ENCODE measurements at regions not wholly inside any gene's neighbourhood (a gene's known extent, or its start where the extent isn't known, plus 50 kb on each side); places are given as distances from the start of the nearest gene placed in this dataset.

DNA sequence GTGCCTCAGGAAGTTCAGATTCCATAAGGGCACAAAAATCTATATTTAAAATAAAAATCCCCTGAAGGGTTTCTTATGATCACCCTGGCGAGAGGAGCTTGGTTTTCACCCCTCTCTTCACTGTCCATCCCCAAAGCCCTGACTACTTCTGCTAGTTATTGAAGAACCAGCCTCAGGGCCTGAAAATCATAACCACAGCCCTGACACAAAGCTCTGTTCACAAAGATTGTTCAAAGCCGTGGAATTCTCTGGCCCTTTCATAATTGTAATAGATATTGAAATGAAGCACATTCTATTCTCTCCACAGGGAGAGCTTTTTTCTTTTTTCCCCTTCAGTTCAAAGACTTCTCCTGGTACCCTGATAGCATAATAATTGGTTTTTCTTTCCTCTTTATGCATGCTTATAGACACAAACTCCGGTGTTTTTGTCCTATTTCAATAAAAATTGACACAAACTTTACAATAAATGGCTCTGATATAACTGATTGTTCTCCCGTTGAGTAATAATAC is 343.8 kb downstream of the CAAP1 start:
- no peak for TF ChIP-seq CTCF (IDR thresholded peaks at IDR 0.05; ENCODE audit: insufficient read depth, low read depth, low read length)
- no peak for TF ChIP-seq EZH2 (IDR thresholded peaks at IDR 0.05; ENCODE audit: insufficient read depth, low read length)
